ENCODE measurements at regions not wholly inside any gene's neighbourhood (a gene's known extent, or its start where the extent isn't known, plus 50 kb on each side); places are given as distances from the start of the nearest gene placed in this dataset.

DNA sequence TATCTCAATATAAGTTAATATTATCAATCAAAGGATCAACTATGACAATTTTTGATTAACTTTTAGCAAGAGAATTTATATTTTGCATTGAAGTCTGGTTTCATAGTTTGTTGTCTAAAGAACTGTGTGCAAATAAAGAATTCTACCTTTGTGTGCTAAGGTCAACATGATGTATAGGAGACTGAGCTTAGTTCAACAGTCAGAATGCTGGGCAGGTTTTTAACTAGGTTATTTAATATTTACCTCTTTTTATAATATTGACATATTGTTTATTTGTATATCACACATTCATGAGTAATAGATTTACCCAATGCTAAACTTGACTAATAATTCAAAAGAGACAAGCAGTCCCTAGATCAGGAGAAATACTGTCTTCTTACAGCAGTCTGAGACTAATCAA, 831.4 kb downstream of the DSC3 start:
- H3K9me1 ChIP-seq (ENCODE audit: control insufficient read depth, extremely low read depth, insufficient read depth, low read length) = no peaks in the 10 kb centered on the region
- FAIRE-seq (no peak), DNase-seq (ENCODE audit: low read depth, low spot score) (no peak)
- TF ChIP-seq EZH2 (IDR thresholded peaks at IDR 0.05; ENCODE audit: low read length) = no peak
- no peaks in the 10 kb centered on the region for H3K4me1 ChIP-seq (ENCODE audit: control insufficient read depth, extremely low read depth, insufficient read depth, low read length)
- no peak overlapping the region for H3K4me3 ChIP-seq (ENCODE audit: control insufficient read depth in 2 of 3, extremely low read depth in 1 of 3, insufficient read depth in 2 of 3, low read depth in 1 of 3, low read length in 3 of 3)
- H2AFZ ChIP-seq (ENCODE audit: control insufficient read depth, low read length) = no peak overlapping the region
- no peak overlapping the region for H3K9ac ChIP-seq (ENCODE audit: control insufficient read depth, extremely low read depth, insufficient read depth, low read length)
- H3K79me2 ChIP-seq (ENCODE audit: control insufficient read depth, insufficient read depth, low read length) = no peaks in the 10 kb centered on the region
- dilution Hi-C loops (cut with MboI; ENCODE audit: extremely low pct_ligation_motif_present, low sequenced_read_pairs) = no loop called here
- H3K27ac ChIP-seq (ENCODE audit: control insufficient read depth, insufficient read depth, low read length) = no peak overlapping the region
- no peak overlapping the region for H3K4me2 ChIP-seq (ENCODE audit: control insufficient read depth, extremely low read depth, insufficient read depth, low read depth, low read length)
- no peaks in the 10 kb centered on the region for H3K27me3 ChIP-seq (ENCODE audit: control insufficient read depth, extremely low read depth, insufficient read depth, low read length)
- no peaks in the 10 kb centered on the region for H4K20me1 ChIP-seq (ENCODE audit: control insufficient read depth, extremely low read depth, insufficient read depth, low read length)
- no peaks in the 10 kb centered on the region for H3K36me3 ChIP-seq (ENCODE audit: control insufficient read depth in 2 of 2, extremely low read depth in 1 of 2, insufficient read depth in 2 of 2, low read length in 2 of 2)
- no peaks in the 10 kb centered on the region for H3K9me3 ChIP-seq (ENCODE audit: control insufficient read depth, low read depth, low read length)

DNA sequence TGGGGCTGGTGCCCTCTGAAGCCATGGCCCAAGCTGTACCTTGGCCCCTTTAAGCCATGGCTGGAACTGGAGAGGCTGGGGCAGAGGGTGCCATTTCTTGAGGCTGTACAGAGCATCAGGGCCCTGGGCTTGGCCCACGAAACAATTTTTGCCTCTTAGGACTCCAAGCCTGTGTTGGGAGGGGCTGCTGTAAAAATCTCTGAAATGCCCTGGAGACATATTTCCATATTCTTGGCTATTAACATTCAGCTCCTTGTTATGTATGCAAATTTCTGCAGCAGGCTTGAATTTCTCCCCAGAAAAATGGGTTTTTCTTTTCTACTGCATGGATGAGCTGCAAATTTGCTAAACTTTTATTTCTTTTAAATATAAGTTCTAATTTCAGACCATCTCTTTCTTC, 834.0 kb downstream of the DSC3 start:
- no peak overlapping the region for H3K4me3 ChIP-seq (ENCODE audit: control insufficient read depth in 2 of 3, extremely low read depth in 1 of 3, insufficient read depth in 2 of 3, low read depth in 1 of 3, low read length in 3 of 3)
- FAIRE-seq (no peak), DNase-seq (ENCODE audit: low read depth, low spot score) (no peak)
- H3K36me3 ChIP-seq (ENCODE audit: control insufficient read depth in 2 of 2, extremely low read depth in 1 of 2, insufficient read depth in 2 of 2, low read length in 2 of 2) = no peaks in the 10 kb centered on the region
- no peak overlapping the region for H3K9ac ChIP-seq (ENCODE audit: control insufficient read depth, extremely low read depth, insufficient read depth, low read length)
- H3K27me3 ChIP-seq (ENCODE audit: control insufficient read depth, extremely low read depth, insufficient read depth, low read length) = no peaks in the 10 kb centered on the region
- no peaks in the 10 kb centered on the region for H3K79me2 ChIP-seq (ENCODE audit: control insufficient read depth, insufficient read depth, low read length)
- H3K9me3 ChIP-seq (ENCODE audit: control insufficient read depth, low read depth, low read length) = no peaks in the 10 kb centered on the region
- H4K20me1 ChIP-seq (ENCODE audit: control insufficient read depth, extremely low read depth, insufficient read depth, low read length) = no peaks in the 10 kb centered on the region
- H3K27ac ChIP-seq (ENCODE audit: control insufficient read depth, insufficient read depth, low read length) = no peak overlapping the region
- no peaks in the 10 kb centered on the region for H3K9me1 ChIP-seq (ENCODE audit: control insufficient read depth, extremely low read depth, insufficient read depth, low read length)
- dilution Hi-C loops (cut with MboI; ENCODE audit: extremely low pct_ligation_motif_present, low sequenced_read_pairs) = no loop called here
- H3K4me1 ChIP-seq (ENCODE audit: control insufficient read depth, extremely low read depth, insufficient read depth, low read length) = no peaks in the 10 kb centered on the region
- H3K4me2 ChIP-seq (ENCODE audit: control insufficient read depth, extremely low read depth, insufficient read depth, low read depth, low read length) = no peak overlapping the region
- H2AFZ ChIP-seq (ENCODE audit: control insufficient read depth, low read length) = no peak overlapping the region
- TF ChIP-seq, protein P1, sequence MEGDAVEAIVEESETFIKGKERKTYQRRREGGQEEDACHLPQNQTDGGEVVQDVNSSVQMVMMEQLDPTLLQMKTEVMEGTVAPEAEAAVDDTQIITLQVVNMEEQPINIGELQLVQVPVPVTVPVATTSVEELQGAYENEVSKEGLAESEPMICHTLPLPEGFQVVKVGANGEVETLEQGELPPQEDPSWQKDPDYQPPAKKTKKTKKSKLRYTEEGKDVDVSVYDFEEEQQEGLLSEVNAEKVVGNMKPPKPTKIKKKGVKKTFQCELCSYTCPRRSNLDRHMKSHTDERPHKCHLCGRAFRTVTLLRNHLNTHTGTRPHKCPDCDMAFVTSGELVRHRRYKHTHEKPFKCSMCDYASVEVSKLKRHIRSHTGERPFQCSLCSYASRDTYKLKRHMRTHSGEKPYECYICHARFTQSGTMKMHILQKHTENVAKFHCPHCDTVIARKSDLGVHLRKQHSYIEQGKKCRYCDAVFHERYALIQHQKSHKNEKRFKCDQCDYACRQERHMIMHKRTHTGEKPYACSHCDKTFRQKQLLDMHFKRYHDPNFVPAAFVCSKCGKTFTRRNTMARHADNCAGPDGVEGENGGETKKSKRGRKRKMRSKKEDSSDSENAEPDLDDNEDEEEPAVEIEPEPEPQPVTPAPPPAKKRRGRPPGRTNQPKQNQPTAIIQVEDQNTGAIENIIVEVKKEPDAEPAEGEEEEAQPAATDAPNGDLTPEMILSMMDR (optimal IDR thresholded peaks at IDR 0.05 in 1 of 3, IDR thresholded peaks at IDR 0.05 in 1 of 3, conservative IDR thresholded peaks at IDR 0.05 in 1 of 3; ENCODE audit: extremely low read depth in 1 of 3, insufficient read depth in 2 of 3, low read length in 3 of 3) = no peak
- TF ChIP-seq EZH2 (IDR thresholded peaks at IDR 0.05; ENCODE audit: low read length) = no peak

DNA sequence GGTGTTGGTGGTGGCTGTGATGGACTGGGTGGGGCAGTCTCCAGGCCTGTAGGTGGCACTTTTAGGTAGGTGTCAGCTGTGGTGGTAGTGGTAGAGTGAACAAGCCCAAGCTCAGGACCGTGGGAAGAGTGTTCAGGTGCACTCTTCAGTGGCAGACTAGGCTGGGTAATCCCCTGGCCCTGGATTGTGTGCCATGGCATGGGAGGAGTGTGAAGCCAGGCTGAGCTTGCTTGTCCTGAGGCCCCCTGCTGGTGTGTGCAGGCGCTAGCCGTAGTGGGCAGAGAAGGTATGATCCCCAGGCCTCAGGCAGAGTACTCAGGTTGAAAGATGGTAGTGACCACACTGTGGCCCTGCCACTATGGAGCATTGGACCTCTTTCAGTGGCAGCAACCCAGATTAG, 850.3 kb downstream of the DSC3 start:
- Histone ChIP-seq H3K4me2 (ENCODE audit: control insufficient read depth, extremely low read depth, insufficient read depth, low read depth, low read length) (no peak overlapping the region), H3K4me1 (ENCODE audit: control insufficient read depth, extremely low read depth, insufficient read depth, low read length) (no peaks in the 10 kb centered on the region), H4K20me1 (ENCODE audit: control insufficient read depth, extremely low read depth, insufficient read depth, low read length) (no peaks in the 10 kb centered on the region), H3K9me3 (ENCODE audit: control insufficient read depth, low read depth, low read length) (no peaks in the 10 kb centered on the region), H3K79me2 (ENCODE audit: control insufficient read depth, insufficient read depth, low read length) (no peaks in the 10 kb centered on the region), H3K36me3 (ENCODE audit: control insufficient read depth in 2 of 2, extremely low read depth in 1 of 2, insufficient read depth in 2 of 2, low read length in 2 of 2) (no peaks in the 10 kb centered on the region), H3K27ac (ENCODE audit: control insufficient read depth, insufficient read depth, low read length) (no peak overlapping the region), H3K9ac (ENCODE audit: control insufficient read depth, extremely low read depth, insufficient read depth, low read length) (no peak overlapping the region), H3K27me3 (ENCODE audit: control insufficient read depth, extremely low read depth, insufficient read depth, low read length) (no peaks in the 10 kb centered on the region), H2AFZ (ENCODE audit: control insufficient read depth, low read length) (no peak overlapping the region), H3K9me1 (ENCODE audit: control insufficient read depth, extremely low read depth, insufficient read depth, low read length) (no peaks in the 10 kb centered on the region), H3K4me3 (ENCODE audit: control insufficient read depth in 2 of 3, extremely low read depth in 1 of 3, insufficient read depth in 2 of 3, low read depth in 1 of 3, low read length in 3 of 3) (no peak overlapping the region)
- no peak for TF ChIP-seq EZH2 (IDR thresholded peaks at IDR 0.05; ENCODE audit: low read length)
- TF ChIP-seq, protein P1 (optimal IDR thresholded peaks at IDR 0.05 in 1 of 3, IDR thresholded peaks at IDR 0.05 in 1 of 3, conservative IDR thresholded peaks at IDR 0.05 in 1 of 3; ENCODE audit: extremely low read depth in 1 of 3, insufficient read depth in 2 of 3, low read length in 3 of 3) = peak in 2 of 3 experiments; percentile 7 to 38
- FAIRE-seq = no peak
- DNase-seq (ENCODE audit: low read depth, low spot score) = no peak
- dilution Hi-C loops (cut with MboI; ENCODE audit: extremely low pct_ligation_motif_present, low sequenced_read_pairs) = no loop called here

Measured in keratinocyte (primary cell).